HPDE6-E6E7 (cell line): ENCODE measurements at regions not wholly inside any gene's neighbourhood (a gene's known extent, or its start where the extent isn't known, plus 50 kb on each side); places are given as distances from the start of the nearest gene placed in this dataset.
"Not testable (repeated sequence)": the region's sequence is repeated elsewhere in the genome, so short reads cannot be mapped to it uniquely, and the experiment has no call there.

Source experiments
- DNase-seq: peaks from one replicate; pipeline ENCODE4 v3.0.0; 2011; ENCODE audit warnings: missing footprints; ENCODE audit errors: extremely low spot score

DNA sequence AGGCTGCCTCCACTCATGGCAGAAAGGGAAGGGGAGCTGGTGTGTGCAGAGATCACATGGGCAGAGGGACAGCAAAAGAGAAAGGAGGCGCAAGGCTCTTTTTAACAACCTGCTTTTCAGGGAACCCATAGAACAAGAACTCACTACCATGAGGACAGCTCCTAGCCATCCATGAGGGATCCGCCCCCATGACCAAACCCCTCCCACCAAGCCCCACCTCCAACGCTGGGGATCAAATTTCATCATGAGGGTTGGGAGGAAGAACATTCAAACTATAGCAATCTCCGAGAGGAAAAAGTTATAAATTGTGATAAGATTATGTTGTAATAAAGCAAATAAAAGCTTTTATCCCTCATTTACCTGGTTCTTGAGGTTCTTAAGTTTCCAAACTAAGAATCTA, 84.7 kb upstream of the LMCD1 start:
- no peak for DNase-seq

DNA sequence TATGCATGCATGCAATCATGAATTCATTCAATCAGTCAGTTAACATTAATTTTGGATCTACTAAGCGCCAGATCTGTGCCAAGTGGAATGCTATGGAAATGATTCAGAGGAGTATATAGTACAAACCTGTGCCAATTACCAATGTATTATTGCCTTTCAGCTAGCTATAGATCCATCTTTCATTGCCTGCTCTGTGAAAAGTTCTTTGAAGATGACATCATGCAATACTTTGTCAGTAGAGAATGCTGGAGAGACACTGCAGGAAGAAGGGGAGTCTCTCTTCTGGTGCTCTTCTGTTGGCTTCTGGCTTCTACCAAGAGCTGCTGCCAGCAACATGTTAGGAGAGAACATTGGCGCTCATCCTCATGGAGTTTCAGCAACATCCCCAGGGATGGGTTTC, 81.0 kb upstream of the LMCD1 start:
- DNase-seq = no peak

DNA sequence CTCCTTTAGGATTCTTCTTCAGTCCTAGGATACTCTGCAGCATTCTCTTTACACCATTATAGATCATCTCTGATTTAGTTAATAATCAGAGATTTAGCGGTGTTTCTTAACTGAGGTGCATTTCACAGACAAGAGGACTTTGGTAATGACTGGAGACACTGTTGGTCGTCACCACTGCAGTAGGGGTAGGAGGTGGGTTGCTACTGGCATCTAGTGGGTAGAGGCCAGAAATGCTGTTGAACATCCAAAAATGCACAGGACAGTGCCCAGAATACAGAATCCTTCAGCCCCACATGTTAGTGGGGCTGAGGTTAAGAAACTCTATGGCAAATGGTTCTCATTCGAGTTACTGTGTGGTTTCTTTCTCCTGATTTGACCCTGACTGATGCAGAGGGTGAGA, 80.4 kb upstream of the LMCD1 start:
- no peak for DNase-seq

DNA sequence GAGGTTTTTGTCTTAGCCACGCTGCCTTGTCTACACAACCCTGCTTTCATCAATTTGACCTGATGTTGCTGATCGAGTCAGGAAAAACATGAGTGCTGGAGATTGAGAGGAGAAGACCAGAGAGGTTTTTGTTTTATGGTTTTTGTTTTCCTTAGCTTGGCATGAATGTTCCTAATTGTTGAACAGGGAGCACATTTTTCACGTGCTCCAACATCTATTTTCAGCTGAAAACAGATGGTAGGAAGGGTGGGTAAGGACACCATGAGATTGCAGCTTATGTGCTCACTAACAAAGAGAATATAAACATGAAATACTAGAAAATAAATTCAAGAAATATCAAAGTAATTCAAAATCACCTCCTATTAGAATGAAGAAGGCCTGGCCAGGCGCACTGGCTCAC, 79.9 kb upstream of the LMCD1 start:
- DNase-seq = no peak

DNA sequence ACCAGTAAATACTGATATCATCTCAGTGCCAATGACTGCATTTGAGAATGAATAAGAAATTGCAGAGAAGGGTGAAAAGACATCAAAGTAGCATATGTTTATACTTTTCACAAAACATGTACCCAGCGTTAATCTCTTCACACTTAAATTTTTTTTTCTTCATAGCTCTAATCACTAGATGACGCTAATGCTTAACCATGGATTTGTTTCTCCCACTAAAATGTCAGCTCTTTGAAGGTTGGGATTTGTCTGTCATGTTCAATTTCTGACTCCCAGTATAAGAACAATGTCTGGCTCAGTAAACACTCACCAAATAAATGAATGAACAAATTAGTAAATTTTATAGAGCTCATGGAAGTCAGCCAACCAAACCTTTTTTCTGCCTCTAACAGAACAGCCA, 78.3 kb upstream of the LMCD1 start:
- DNase-seq = no peak

DNA sequence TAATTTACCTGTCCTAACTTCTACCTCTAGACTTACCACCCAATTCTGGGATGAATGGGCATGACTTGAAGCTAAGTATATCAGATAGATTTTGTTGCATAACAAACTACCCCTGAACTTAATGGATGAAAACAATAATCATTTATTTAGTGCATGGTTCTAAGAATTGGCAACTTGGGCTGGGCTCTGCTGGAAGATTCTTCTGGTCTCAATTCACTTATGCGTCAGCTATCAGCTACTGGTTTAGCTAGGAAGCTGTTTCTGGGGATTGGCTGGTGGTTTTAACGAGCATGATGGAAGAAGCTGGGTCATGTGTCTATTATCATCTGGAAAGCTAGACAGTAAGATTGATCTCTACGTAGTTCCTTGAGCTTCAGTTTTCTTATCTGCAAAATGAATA, 77.3 kb upstream of the LMCD1 start:
- DNase-seq = no peak

DNA sequence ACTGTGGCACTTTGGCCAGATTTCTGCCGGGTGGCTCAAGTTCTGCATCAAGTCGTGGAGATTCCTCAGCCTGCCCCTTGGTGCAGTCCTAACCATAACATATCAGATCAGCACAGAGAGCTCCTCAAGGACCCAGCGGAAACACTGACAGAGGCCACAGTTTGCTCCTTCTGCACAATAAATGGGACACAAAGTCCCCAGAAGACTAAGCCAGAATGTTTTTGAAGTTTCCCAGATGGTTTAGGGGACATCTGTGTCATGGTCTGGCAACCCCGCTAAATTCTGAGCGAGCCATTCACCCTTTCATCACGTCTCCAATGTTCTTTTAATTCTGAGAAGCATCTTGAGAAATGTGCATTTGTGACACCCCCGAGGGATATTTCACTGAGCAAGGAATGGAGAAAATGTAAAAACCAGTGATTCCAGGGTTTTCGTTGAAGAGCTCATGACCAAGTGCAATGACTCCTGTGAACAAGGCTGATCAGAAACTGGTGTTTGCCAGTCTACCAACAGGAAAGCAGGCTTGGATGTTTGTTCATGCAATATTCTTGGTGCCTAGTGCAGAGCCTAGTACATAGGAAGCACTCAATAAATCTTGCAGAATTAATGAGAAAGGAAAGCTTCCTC, 64.8 kb upstream of the LMCD1 start:
- no peak for DNase-seq

DNA sequence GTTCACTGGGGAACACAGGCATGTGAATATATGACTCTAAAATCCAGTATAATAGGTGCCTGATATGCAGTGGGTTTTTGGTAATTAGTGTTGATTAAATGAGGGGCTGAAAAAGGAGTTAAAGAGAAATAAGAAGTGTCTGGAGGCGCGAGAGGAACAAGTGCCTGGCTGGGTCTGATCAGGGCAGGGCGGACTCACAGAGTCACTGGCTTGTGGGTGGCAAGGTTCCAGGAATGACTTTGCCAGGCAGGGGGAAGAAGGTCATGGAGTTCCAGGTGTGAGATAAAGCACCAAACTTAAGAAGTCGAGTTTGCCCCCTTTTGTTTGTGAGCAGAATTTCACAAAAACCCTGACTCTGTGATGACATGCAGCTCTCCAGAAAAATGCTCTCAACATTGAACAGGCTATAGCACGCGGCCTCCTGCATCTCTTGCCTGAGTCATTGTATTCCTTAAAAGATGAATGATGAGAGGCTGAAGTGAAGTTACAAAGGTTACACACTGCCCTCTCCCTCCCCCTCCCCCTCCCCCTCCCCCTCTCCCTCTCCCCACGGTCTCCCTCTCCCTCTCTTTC, 63.0 kb upstream of the LMCD1 start:
- DNase-seq = no peak

DNA sequence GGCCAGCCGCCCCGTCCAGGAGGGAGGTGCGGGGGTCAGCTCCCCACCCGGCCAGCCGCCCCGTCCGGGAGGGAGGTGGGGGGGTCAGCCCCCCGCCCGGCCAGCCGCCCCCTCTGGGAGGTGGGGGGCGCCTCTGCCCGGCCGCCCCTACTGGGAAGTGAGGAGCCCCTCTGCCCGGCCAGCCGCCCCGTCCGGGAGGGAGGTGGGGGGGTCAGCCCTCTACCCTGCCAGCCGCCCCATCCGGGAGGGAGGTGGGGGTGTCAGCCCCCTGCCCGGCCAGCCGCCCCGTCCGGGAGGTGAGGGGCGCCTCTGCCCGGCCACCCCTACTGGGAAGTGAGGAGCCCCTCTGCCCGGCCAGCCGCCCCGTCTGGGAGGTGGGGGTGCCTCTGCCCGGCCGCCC, 61.5 kb upstream of the LMCD1 start:
- not testable (repeated sequence) for DNase-seq

DNA sequence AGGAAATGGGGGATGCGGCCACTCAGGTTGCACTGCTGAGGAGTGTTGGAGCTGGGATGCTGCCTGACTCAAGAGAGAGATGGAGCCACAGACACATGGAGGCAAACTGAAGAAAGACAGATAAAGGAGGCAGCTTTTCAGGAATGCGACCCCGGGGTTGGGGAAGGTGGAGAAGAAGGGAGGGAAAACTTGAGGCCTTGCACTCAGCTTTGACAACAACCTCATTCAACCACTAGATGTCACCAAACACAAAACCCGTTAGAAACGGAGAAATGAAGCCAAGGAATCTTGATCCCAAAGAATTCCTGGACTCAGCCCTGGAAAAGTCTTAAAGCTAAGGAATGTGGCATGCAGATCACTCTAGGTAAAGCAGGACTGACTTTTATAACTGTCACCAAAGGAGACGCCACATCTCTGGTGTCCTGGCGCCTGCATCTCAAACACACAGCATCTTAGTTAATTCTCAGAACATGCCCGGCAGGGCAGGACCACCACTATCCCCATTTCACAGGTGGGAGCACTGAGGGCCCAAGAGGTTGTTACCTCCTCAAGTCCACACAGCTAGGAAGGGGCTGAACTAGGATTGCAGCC, 59.6 kb upstream of the LMCD1 start:
- DNase-seq = peak; percentile 5

DNA sequence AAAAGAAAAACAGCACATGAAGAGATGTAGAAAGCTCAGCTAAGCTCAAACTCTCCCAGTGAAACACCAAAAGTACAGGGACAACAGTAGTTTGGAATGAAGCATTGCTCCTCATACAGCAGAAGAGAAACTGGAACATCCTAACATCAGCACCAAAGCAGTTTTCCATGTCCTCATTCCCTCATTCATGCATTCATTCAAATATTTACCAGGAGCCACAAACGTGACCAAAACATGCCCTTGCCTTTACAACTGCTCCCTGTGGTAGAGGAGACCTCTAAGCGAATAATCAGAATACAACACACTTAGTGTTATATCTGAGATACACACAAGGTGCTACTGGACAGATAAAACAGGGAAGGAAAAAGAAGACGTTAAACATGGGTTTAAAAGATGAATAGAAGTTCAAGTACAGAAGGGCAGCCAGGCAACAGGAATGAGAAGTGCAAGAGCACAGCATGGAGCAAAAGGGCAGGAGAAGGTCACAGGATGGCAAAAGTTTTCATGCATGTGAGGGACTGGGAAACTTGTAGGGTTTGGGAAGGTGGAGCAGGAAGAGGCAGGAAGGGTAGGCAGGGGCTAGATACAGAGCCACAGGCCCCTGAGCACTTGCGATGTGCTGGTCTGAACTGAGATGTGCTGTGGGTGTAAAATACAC, 58.5 kb upstream of the LMCD1 start:
- DNase-seq = no peak

DNA sequence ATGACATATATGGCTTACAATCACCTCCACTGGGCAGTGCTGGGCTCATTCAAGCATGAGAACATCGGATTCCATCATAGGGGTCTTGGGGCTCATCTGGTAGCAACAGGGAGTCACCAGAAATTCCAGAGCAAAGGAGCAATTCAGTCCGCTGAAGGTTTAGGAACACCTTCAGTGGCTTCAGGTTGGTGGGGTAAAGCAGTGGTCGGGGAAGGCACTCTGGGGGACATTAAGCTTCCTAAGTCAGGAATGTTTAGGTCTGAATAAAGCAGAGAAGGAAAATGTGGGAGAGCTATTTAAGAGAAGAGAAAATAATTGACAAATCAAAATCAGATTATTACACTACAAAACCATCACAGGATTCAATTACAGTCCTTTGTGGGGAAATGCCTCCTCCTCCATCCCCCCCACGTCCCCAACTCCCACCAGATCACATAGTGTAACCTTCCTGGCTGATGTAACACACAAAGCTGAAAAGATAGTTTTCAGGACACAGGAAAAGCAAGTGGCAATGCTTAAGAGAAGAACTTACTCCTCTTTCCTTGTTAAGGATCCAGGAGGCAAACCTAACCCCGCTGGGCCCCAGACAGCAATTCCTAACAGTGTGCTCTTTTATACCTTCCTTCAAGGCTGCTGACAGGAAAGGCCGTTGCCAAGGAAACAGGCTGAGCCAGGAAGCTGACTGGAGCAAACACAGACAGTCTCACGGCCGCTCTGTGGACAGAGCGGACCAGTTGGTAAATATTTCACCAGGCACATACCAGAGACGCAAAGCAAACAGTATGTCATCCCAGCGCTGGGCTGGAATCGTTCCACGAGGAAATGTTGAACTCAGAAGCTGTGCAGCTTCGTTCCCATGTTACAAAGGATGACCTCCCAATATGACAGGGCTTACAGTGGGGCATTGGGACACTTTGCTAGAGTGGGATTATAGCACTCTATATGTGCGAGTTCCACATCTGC, 57.5 kb upstream of the LMCD1 start:
- peak; percentile 59 for DNase-seq

DNA sequence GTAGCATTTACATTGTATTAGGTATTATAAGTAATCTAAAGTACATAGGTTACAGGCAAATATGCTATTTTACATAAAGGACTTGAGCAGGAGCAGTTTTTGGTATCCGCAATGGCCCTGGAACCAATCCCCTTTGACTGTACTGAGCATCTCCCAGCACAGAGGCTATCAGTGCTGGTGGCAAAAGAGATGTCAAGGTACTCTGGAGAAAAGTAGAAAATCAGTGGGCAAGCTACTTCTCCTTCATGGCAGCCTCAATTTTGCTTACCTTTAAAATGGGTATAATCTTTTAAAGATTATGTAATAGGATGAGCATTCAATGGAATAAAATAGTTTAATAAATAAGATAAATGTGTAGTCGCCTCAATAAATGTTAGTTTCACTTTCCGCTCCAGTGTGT, 56.7 kb upstream of the LMCD1 start:
- no peak for DNase-seq

DNA sequence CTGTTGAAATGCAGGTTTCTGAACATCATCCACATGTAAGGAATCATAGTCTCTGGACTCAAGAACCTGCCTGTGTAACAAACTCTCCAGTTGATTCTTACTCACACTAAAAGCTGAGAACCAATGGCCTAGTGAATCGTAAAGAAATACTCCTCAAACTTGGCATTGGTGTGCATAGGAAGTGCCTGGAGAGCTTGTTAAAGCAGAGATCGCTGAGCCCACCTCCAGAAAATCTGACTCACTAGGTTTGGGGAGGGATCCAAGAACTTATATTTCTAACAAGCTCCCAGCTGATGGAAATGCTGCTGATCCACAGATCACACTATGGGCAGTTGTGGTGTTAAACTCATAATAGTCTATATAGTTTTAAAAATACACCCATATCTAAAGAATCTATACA, 55.8 kb upstream of the LMCD1 start:
- DNase-seq = no peak

DNA sequence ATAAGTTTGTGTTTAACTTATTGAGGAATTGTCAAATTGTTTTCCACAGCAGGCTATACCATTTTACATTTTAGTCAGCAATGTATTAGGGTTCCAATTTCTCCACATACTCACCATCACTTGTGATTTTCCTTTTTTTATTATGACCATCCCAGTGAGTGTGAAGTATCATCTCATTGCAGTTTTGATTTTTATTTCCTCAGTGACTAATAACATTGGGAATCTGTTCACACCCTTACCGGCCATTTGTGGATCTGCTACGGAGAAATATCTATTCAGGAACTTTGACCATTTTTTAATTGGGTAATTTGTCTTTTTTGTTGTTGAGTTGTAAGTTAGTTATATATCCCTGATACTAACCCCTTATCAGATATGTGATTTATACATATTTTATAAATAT, 54.8 kb upstream of the LMCD1 start:
- DNase-seq = no peak

DNA sequence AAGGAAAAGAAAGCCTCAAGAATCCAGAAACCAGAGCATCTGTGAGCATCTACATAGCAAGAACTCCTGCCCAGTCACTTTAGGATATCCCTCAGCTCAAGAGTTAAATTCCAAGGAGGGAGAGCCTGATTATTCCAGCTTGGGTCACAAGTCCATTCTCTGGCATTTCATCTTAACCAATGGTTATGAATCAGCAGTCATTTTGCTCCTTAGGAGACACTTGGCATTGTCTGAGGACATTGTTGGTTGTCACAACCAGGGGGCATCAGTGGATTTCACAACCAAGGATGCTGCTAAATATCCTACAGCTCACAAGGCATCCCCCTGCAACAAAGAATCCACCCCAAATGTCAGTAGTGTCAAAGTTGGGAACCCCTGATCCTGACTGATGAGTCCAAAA, 51.0 kb upstream of the LMCD1 start:
- DNase-seq = no peak

DNA sequence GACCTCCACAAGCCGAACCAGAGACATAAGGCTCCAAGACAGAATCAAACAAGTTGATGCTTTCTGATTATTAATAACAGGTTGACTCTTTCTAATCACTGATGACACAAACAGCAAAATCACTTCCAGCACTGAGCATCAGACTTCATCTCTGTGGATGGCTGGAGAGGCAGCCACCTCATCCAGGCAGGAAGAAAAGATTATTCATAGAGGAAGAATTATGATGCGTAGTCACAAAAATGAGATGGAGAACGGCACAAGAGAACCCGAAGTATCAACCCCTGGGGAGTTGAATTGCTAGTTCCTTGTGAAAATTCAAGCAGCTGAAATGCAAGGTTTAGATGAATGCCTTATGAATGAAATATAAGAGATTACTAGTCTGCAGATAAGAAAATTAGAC, 49.9 kb upstream of the LMCD1 start:
- DNase-seq = no peak
